HL-60/S4 treated with retinoic acid at 250 ng/mL for 4 days and 3 days (cell line): ENCODE measurements at regions not wholly inside any gene's neighbourhood (a gene's known extent, or its start where the extent isn't known, plus 50 kb on each side); places are given as distances from the start of the nearest gene placed in this dataset.
"Not testable (repeated sequence)": the region's sequence is repeated elsewhere in the genome, so short reads cannot be mapped to it uniquely, and the experiment has no call there.

ENCODE experiments used
- in situ Hi-C: fragments of 300-500 bp; cut with MboI; formaldehyde crosslinking; loops from 2 replicates; pipeline ENCODE4 v1.7.0; 2022; ENCODE audit warnings: low sequenced_read_pairs

DNA sequence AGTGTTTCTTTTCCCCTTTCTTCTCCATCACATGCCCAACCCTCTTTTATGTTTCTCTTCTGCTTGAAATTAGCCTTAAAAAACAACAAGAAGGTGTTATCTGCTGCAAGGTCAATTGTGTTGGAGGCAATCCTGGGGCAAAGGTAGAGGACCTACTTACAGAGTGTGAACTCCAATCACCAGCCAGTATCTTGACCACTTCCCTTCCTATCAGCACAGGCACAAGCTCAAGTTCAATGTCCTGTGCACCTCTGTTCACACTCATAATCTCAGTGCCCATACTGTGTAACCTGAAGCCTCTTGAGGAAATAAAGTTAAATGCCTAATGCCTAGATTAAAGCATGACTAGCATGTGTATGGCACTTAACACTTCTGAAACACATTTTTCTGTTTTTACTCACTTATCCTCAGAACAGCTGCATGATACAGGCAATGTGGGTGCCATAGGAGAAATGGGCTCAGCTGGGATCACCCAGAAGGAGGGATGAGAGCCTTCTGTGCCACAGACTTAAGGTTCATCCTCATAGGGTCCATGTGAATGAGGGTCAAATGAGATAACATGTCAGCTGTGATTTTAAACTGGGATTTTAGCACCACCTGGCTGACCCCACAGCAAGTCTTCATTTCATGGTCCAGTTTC, 701.5 kb downstream of the BCL11A start:
- in situ Hi-C loops: no loop called here

DNA sequence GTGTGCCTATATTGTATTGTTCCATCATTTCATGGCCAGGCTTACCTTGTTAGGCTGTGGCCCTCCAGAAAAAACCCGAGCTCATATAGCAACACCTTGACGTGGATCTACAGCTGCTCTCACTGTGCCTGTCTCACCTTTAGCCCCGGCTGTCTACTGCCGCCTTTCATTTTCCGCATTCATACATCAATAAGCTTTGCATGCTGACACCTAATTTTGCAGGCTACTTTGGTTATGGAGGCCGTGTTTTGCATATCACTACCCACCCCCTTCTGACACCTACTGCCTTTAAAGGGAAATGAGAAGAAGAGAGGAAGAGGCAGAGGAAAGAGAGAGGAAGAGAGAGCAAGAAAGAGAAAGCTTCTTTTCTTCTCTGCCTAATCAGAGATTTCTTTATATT, 702.9 kb downstream of the BCL11A start:
- in situ Hi-C loops: no loop called here

DNA sequence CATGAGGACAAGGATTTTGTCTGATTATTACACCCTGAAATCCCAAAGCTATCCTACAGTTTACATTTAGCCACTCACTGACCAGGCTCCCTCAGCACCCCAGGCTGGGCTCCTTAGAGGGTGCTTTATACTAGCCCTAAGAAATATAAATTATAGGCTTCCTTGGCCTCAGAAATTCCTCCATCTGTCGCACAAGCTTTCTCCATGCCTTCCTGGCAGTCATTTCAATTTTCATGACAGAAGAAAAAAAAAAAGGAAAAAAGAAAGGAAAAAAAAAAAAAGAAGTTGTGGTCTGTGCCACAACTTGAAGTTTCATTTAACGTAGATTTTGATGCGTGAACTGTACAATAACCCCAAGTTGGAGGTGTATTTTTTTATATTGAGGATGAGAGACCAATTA, 719.5 kb downstream of the BCL11A start:
- in situ Hi-C loops: no loop called here

DNA sequence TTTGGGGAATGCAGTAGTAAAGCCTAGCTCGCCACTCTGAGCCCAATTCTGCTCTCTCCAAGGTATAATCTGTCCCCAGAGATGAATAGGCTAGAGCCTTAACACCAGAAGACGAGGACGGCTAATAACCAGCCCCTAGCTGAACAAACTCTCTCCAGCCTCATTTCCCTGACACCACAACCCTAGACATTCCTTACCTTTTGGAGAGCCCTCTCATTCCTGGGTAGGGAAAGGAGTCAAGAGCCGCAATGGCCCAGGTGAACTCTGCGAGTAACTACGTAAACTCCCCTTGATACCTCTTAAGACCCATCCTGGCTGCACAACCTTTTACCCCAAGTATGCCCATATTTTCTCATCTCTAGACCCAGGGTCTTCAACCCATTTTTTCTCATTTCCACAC, 722.9 kb downstream of the BCL11A start:
- in situ Hi-C loops: no loop called here

DNA sequence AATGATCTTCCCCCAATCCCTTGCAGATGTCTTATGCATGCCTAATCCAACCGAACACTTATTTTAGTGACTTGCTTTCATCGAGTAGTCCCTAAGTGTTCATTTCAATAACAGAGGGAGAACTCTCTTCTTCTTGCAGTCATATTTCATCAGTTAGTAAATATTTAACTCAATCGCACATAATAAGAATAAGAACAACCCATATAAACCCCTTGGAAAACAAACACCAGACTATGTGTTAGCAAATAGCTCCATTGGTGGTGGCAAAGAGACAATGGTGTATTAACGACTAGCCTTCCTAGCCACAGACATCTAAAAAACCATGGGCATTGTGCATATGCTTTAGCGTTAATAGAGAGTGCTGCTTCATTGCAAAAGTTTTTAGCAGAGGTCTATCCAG, 725.8 kb downstream of the BCL11A start:
- in situ Hi-C loops: no loop called here

DNA sequence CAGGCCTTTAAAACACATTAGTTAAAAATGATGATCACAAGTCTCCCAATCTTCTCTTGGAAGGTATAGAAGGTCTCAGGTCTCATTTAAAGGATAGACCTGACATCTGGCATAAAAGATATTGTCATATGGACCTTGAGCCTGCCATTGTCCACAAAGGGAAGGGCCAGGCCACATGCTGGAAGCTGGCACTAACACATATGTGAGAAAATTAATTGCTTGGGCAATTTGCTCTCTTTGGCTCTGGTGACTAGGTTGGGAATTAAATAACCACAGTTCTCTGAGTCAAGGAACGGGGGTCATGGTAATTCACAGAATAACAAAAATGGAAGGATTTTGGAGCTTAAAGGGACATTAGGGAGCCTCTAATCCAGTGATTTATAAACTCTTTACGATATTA, 727.3 kb downstream of the BCL11A start:
- in situ Hi-C loops: no loop called here

DNA sequence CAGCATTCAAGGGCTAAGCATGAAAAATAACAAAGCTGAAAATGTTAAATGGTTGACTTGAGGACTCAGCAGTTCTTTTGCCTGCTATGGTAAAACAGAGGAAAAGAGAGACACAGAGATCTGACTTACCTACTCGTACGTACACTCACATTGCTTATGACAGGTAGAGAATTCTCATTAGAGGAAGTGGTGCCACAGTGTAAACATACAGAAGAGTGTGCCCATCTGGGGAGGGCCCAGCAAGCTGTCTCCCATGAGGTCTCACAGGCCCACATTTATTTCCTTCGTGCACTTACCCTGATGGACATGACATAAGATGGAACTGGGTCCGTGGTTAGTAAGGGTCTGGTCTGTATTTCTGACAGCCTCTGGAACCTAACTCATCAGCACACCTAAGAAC, 729.1 kb downstream of the BCL11A start:
- in situ Hi-C loops: no loop called here

DNA sequence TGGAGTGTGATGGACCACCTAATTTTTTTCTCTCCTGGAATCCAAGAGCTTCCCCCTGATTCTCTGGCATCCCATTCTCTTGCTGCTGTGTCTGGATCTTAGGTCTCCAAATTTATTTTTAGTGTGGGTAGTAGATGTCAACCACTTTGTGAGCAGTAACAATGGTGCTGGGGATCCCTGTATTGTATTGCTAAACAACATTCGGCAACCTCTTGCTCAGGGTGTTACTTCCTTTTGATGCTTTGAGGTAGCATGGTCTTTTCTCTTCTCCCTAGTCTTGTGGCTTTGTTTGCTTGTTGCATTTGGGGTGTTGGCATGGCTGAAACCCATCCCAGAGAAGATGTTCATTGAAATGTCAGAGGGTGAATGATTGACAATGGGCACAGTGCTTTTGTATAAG, 737.4 kb downstream of the BCL11A start:
- in situ Hi-C loops: no loop called here

DNA sequence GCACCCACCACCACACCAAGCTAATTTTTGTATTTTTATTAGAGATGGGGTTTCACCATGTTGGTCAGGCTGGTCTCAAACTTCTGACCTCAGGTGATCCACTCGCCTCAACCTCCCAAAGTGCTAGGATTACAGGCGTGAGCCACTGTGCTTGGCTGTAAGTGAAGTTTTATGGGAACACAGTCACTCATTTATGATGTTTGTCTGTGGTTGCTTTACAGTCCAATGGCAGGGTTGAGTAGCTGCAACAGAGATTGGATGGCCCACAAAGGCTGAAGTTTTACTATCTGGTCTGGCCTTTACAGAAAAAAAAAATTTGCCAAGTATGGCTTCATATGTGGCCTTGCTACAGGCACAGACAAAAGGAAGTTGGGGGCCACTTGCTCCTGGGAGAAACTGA, 743.2 kb downstream of the BCL11A start:
- in situ Hi-C loops: not testable (repeated sequence)

DNA sequence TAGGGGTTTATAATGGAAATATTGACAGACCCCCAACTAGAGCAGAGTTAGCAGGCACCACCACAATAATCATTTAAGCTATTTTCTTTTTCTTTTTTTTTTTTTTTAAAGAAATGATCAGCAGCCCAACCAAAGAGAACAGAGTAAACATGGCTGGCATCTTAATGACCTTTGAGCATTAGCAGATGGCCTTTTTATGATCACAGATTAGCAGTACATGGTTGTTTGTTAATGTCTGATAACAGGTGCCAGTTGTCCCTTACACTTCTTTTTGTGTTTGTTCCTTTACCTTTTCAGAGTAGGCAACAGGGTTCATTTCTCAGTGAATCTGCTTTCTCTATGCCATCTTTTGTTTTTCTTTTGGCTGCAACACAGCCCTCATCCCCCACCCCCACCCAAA, 747.0 kb downstream of the BCL11A start:
- in situ Hi-C loops: no loop called here

DNA sequence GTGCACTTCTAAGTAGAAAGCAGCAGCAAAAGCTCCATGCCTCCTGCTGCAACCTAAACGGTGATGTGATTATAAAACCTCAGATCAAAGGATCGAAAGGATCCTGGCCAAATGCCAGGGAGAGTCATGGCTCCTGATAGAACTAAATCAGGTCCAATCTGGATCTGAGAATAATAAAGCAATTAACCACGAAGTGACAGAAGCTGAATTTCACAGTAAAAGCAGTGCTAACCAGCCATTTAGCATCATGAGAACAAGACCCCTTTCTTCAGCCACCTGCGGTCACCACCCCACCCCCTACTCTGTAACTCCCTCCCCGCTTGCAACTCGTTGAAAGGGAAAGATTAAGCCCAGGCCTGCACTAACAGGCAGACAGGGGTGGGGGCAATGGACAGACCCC, 748.7 kb downstream of the BCL11A start:
- in situ Hi-C loops: no loop called here

DNA sequence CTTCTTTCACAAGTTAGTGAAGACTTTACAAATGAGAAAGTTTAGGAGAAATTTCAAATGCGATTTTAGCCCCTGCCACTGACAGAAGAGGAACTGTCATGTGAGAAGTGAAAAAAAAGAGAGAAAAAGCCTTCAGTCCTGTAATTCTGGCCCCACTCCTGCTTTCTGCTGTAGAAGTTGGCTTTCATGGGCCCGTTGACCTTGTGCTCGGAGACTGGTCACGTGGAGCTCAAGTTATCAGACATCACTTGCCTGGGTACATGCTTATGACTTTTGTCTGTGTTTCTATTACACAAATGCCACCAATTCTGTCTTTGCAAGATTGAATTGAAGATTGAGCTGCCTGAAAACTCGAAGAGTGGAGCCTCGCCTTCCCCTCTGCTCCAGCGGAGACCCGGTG, 749.9 kb downstream of the BCL11A start:
- in situ Hi-C loops: no loop called here

DNA sequence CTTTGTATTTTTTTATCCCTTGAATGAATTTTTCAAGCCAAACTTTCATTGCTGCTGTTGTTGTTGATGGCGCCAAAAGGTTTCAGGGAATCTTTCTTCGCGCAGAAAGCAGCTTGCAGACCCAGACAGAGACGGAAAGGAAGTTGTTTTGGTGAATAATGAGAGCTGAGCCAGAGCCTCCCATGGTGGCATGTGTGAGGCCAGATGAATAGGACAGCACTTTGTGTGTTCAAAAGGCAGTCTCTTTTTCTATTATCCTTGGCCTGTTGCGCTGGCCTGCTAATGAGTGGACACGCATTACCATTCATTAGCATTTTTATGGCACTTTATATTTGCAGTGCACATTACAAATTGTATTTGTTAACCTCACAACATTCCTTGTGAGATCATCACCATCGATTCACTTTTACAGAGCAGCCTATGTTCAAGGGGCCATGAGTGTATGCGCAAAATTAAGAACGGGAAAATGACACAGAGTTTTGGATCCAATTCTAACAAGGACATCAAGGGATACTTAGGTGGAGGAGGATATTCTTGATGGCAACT, 754.7 kb downstream of the BCL11A start:
- in situ Hi-C loops: no loop called here

DNA sequence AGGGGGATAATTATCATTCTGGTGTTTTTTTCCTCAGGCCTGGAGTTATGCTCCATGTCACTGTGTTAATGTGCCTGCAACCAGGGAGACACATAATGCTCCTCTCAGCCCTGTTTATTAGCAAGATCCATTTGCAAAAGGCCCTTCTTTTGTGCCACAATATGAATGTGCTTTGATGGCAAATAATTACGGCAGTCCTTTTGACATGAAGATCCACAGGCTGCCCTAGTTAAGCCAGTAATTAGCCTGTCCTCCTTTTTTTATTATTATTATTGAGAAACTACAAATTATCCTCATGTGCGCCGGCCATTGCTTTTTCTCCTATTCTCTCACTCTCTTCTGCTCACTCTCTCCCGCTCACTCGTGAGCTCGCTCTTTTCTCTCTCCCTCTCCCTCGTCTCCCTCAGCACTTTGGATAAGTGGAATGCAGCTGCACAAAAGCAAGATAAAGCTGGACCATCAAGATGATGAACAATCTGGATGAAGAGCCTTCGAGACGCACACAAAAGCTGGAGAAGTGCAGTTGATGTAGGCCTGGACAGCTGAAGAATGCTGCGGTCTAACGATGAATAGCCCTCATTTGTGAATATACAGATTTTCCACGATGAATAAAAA, 762.3 kb downstream of the BCL11A start:
- in situ Hi-C loops: no loop called here

DNA sequence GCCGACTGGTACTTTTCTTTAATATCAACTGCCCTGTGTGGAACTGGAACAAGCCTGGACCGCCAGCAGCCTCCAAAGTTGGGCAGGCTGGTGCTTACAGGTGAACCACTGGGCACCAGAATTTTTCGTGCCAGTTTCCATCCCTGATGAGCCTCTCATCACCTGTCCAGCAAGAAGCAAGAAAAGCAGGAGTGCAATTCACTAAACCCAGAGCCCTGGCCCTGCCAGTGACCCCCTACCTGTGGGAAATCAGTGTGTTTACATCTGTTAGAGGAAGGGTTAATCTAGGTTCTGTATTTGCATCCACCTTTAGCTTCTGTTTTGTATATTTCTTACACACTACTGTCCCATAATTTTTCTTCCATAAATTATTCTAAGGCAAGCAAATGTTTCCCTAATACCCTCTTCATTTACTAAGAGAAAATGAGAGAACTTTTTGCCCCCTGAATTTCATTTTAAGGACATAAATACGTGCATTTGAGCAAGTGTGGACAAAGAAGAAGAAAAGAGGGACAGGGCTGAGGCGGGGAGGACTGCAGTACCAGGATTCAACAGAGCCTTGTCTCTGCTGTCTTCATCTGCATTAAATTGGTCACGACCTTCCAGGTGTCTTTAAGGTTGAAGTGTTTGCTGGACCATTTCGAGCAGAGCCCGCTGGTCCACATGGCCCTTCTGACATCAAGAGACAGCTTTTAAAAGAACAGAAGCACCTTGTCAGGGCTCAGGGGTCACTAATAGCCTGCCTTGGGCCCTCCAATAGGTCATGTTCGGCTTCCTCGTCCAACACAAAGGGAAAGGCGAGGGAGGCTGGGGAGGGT, 763.1 kb downstream of the BCL11A start:
- in situ Hi-C loops: no loop called here

DNA sequence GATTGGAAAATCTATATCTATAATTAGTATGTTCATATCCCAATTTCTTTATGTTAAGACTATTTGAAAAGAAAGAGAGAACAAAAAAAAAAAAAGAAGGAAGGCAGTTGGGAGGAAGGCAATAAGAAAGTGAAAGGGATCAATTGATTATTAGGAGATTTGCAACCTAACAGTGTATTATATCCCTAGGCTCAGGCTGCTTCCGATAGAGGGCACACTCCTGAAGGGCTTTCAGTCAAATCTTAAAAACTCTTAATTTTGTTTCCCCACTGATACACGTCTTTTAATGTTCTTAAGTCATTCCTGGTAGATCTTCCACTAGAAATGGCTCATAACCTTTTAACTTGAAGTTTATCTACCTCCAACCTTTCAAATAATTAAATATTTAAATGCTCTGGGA, 763.9 kb downstream of the BCL11A start:
- in situ Hi-C loops: no loop called here

DNA sequence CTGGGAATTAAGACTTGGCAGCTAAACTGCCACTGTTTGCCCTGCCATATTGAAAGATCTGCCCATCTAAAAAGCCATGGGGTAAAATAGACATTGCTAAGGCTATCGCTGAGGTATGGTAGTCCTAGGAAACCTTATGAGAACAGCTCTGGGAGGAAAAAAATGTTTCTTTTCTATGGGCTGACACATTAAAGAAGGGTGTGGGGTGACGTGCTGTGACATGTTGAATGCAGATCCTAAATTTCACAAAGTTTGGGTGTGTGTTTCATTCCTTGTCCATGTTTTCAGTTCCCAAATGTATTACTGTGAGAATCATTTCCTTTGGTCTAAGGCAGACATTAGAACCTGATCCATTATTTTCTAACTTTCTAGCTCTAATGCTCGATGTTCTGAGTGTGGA, 766.4 kb downstream of the BCL11A start:
- in situ Hi-C loops: no loop called here

DNA sequence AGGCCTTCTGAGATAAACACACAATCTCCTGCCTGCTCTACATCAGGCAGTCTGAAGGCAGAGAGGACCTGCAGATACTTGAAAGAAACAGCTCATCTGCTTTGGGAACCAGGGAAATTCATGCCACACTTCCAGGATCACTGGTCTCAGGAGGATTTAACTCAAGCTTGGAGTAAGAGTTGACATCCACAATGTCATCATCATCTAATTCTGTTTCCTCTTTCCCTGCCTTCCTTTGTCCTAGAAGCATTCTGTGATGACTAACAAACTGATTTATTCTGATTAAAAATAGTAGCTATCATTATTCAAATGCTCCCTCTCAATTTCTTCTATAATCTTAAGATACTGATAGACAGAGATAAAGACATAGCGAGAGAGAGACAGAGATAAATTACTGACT, 766.8 kb downstream of the BCL11A start:
- in situ Hi-C loops: no loop called here

DNA sequence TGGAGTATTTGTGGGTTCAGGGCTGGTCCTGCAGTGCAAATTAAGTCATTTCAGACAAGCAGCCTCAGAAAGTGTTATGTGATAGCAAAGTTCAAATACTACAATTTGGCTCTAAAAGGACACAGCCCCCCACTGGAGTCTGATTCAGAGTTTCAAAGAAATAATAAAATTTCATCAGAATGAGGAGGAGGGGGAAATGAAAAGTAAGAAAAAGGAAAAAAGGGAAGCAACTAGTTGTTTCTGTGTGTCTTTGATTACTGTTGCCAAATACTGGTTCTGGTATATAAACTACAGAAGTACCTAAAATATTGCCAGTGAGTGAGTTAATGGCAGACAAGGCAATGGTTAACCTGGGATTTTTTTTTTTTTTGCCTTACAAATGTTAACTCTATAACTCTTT, 773.9 kb downstream of the BCL11A start:
- in situ Hi-C loops: no loop called here

DNA sequence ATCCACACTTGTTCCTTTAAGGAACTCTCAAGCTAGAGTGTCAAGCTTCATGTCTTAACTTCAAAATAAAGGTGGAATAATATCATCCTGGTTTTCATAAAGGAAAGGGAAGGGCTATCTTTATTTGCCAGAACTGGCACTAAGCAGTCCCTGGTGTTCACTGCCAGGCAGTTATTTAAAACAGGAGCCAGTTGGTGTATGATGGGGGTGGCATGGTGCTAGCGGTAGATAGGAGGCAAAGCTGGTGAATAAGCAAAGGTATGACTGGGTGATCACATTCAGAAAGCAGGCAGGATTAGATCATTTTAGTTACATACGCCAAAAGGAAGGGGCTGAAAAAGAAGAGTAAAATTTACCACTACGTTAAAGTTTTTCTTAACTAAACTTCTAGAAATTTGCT, 776.3 kb downstream of the BCL11A start:
- in situ Hi-C loops: no loop called here

DNA sequence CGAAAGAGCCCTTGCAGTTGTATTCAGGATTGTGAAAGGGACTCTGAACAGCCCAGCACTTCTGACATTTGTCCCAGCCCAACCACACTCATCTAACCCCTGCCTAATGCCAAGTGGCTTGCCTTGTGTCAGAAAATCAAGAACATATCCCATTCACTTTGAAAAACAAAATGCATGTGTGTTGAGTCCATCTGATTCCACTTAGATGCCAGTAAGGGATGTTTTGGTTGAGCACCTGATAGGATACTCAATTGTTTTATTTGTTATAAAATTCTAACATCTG, 776.8 kb downstream of the BCL11A start:
- in situ Hi-C loops: no loop called here

DNA sequence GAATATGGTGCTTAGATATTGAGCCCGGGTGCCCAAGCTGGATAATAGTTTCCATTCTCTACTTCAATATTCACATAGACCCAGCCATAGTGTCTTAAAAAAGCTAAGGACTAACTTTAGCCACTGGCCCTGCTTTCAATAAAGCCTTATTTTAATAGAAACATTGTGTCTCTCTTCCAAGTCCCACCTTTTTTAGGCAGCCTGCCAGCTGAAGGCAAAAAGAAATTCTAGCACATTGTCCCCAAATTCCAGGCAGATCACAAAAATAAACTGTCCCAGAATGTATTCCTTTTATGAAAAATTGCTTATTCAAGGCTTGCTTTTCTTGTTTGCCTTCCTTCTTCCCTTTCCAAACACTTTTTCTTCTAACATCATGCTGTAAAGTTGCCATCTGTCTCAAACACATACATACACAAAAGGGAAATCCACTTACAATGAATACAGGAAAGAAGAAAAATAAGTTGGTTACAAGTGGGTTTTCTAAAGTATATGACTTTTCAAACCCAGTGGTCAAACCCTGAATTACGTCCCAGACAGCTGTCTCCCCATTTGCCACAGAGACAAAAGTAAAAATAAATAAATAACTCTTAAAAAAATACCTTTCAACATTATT, 778.5 kb downstream of the BCL11A start:
- in situ Hi-C loops: no loop called here
